Ascending aorta (tissue), 2 donors: ENCODE measurements at regions not wholly inside any gene's neighbourhood (a gene's known extent, or its start where the extent isn't known, plus 50 kb on each side); places are given as distances from the start of the nearest gene placed in this dataset.
"Not testable (repeated sequence)": the region's sequence is repeated elsewhere in the genome, so short reads cannot be mapped to it uniquely, and the experiment has no call there.

Experiments used
- DNase-seq, 2 donors: peaks; one replicate each; pipeline ENCODE4 v3.0.0-alpha.2; 2019; ENCODE audit warnings: low spot score in 2 of 2
- H3K27ac ChIP-seq, 2 donors: fragments of 200-600 bp; sonication (generic); one replicate each; pipeline ENCODE4 v1.5.1; 2016 to 2017; ENCODE audit warnings: mild to moderate bottlenecking in 1 of 2
- H3K27me3 ChIP-seq: fragments of 200-600 bp; sonication (generic); one replicate; pipeline ENCODE4 v1.5.1; 2017
- H3K36me3 ChIP-seq, 2 donors: fragments of 200-600 bp; sonication (generic); one replicate each; pipeline ENCODE4 v1.5.1; 2016
- H3K4me1 ChIP-seq, 2 donors: fragments of 200-600 bp; sonication (generic); one replicate each; pipeline ENCODE4 v1.5.1; 2016 to 2017; ENCODE audit warnings: mild to moderate bottlenecking in 1 of 2
- H3K4me3 ChIP-seq, 2 donors: fragments of 200-600 bp; sonication (generic); one replicate each; pipeline ENCODE4 v1.5.1; 2016 to 2017; ENCODE audit warnings: mild to moderate bottlenecking in 1 of 2
- H3K9me3 ChIP-seq, 2 donors: fragments of 200-600 bp; sonication (generic); one replicate each; pipeline ENCODE4 v1.5.1; 2016
- intact Hi-C: fragments of 100-400 bp; cut with DNase I; formaldehyde crosslinking; loops from one replicate; pipeline ENCODE4 v1.15.1; 2023
- TF ChIP-seq, protein P1 (sequence below), 3 experiments: fragments of 200-600 bp in 2 of 3; fragments of 450-650 bp in 1 of 3; sonication (generic) in 2 of 3; IDR thresholded peaks; one replicate each; pipeline ENCODE4 v1.5.1; 2016 to 2019; ENCODE audit warnings: antibody characterized with exemption in 3 of 3, mild to moderate bottlenecking in 1 of 3, moderate library complexity in 1 of 3

DNA sequence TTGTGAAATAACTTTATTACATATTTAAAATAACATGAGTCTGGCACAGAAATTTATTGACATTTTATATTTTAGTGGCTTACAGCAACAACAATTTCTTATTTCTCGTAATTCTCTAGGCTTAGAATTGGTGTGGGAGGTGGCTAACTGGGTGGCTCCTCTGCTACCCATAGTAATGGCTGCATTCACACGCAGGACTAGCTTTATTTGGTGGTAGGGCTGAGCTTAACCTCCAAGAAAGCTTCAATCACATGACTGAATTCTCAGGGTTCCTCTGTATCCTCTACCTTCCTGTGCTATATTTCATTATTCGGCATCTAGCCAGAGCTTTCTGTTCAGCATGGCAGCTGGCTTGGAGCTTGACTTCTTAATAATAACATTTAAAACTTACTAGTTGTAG lies 138.8 kb downstream of the ZWINT start:
- no peak overlapping the region for H3K4me3 ChIP-seq
- TF ChIP-seq, protein P1, sequence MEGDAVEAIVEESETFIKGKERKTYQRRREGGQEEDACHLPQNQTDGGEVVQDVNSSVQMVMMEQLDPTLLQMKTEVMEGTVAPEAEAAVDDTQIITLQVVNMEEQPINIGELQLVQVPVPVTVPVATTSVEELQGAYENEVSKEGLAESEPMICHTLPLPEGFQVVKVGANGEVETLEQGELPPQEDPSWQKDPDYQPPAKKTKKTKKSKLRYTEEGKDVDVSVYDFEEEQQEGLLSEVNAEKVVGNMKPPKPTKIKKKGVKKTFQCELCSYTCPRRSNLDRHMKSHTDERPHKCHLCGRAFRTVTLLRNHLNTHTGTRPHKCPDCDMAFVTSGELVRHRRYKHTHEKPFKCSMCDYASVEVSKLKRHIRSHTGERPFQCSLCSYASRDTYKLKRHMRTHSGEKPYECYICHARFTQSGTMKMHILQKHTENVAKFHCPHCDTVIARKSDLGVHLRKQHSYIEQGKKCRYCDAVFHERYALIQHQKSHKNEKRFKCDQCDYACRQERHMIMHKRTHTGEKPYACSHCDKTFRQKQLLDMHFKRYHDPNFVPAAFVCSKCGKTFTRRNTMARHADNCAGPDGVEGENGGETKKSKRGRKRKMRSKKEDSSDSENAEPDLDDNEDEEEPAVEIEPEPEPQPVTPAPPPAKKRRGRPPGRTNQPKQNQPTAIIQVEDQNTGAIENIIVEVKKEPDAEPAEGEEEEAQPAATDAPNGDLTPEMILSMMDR (IDR thresholded peaks at IDR 0.05): no peak
- no peaks in the 10 kb centered on the region for H3K36me3 ChIP-seq
- no peak for DNase-seq
- no peak overlapping the region for H3K27ac ChIP-seq
- H3K4me1 ChIP-seq: no peaks in the 10 kb centered on the region
- no peaks in the 10 kb centered on the region for H3K9me3 ChIP-seq
- no peaks in the 10 kb centered on the region for H3K27me3 ChIP-seq
- intact Hi-C loops: no loop called here

DNA sequence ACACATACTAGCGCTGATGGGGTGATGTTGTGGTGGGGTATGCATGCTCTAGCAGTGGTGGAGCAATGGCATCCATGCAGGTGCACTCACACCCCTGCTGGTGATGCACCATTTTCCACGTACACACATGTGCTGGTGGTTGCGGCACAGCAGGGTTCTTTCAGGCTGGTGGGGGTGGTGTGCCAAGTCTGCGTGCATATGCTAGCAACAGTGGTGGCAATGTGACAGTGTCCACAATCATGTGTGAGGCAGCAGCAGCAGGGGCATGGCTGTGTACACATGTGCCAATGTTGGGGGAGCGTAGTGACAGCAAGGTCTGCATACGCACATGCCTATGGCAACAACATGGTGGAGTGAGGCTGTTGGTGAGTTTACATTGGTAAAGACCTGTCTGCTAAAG lies 148.1 kb downstream of the ZWINT start:
- TF ChIP-seq, protein P1 (IDR thresholded peaks at IDR 0.05): no peak
- Histone ChIP-seq H3K27ac (no peak overlapping the region), H3K4me3 (no peak overlapping the region), H3K36me3 (no peaks in the 10 kb centered on the region), H3K9me3 (no peaks in the 10 kb centered on the region), H3K27me3 (no peaks in the 10 kb centered on the region), H3K4me1 (no peaks in the 10 kb centered on the region)
- DNase-seq: no peak
- intact Hi-C loops: no loop called here

DNA sequence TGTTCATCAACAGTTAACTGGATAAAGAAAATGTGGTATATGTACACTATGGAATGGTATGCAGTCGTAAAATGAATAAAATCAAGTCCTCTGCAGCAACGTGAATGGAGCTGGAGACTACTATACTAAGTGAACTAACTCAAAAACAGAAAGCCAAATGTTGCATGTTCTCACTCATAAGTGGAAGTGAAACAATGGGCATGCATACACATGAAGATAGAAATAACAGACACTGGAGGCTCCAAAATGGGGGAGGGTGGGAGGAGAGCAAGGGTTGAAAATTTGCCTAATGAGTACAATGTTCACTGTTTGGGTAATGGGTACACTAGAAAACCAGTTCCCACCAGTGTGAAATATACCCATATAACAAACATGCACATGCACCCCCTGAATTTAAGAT lies 179.5 kb downstream of the ZWINT start:
- no peak for DNase-seq
- no peak overlapping the region for H3K4me3 ChIP-seq
- H3K36me3 ChIP-seq: no peaks in the 10 kb centered on the region
- H3K4me1 ChIP-seq: no peaks in the 10 kb centered on the region
- H3K27me3 ChIP-seq: no peaks in the 10 kb centered on the region
- no peak overlapping the region for H3K27ac ChIP-seq
- TF ChIP-seq, protein P1 (IDR thresholded peaks at IDR 0.05): no peak
- no peaks in the 10 kb centered on the region for H3K9me3 ChIP-seq
- intact Hi-C loops: no loop called here

DNA sequence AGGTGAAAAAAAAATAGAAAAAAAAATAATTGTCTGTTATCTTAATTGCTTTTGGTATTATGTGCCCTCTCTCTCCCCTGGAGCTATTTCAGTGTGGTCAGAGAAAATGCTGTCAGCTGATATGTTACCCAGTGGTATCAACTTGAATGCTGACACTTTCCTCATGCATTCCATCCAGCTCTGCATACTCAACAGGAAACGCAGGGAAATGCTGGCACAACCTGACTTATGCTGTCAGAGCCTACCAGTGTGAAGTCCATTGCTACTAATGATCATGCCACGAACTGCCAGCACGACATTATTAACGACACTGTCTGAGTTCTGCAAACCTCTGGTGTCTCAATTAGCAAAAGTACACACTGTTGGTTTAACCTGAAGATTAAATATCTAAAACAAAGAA lies 182.8 kb downstream of the ZWINT start:
- Histone ChIP-seq H3K9me3 (no peaks in the 10 kb centered on the region), H3K27me3 (no peaks in the 10 kb centered on the region), H3K4me1 (no peaks in the 10 kb centered on the region), H3K36me3 (no peaks in the 10 kb centered on the region), H3K4me3 (no peak overlapping the region), H3K27ac (no peak overlapping the region)
- DNase-seq: no peak
- TF ChIP-seq, protein P1 (IDR thresholded peaks at IDR 0.05): no peak
- intact Hi-C loops: no loop called here

DNA sequence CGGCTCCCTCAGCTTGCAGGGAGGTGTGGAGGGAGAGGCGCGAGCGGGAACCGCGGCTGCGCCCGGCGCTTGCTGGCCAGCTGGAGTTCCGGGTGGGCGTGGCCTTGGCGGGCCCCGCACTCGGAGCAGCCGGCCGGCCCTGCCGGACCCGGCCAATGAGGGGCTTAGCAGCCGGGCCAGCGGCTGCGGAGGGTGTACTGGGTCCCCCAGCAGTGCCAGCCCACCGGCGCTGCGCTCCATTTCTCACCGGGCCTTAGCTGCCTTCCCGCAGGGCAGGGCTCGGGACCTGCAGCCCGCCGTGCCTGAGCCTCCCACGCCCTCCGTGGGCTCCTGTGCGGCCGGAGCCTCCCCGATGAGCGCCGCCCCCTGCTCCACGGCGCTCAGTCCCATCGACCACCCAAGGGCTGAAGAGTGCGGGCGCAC lies 206.0 kb downstream of the ZWINT start:
- intact Hi-C loops, H3K27me3 ChIP-seq, H3K27ac ChIP-seq, H3K36me3 ChIP-seq, H3K4me3 ChIP-seq, DNase-seq, H3K4me1 ChIP-seq, H3K9me3 ChIP-seq: not testable (repeated sequence)

DNA sequence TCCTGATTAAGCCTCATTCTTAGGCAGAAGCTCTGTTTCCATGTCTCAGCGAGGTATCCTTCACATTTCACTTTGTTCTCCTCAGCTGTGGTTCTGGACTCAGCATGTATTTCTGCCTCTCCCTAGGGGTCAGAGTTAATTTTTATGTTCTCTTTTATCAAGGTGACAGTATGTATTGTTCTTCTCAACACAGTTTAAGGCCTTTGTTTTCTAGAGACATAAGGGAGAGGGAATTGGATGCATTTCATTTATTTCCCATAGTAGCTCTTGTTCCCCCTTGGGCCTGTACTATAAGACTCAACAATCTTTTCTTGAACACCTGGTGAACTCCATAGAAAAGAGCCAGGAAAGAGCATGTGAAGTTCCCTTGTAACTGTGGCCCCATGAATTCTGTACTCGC lies 214.3 kb downstream of the ZWINT start:
- DNase-seq: no peak
- Histone ChIP-seq H3K36me3 (no peaks in the 10 kb centered on the region), H3K27ac (no peak overlapping the region), H3K4me1 (no peaks in the 10 kb centered on the region), H3K27me3 (no peaks in the 10 kb centered on the region), H3K4me3 (no peak overlapping the region), H3K9me3 (no peaks in the 10 kb centered on the region)
- TF ChIP-seq, protein P1 (IDR thresholded peaks at IDR 0.05): no peak
- intact Hi-C loops: no loop called here
